IPS-18c (cell line): ENCODE measurements at regions not wholly inside any gene's neighbourhood (a gene's known extent, or its start where the extent isn't known, plus 50 kb on each side); places are given as distances from the start of the nearest gene placed in this dataset.

Source experiments
- H3K4me3 ChIP-seq: 2 replicates; pipeline ENCODE4 v1.7.0; 2013; ENCODE audit warnings: low read depth, mild to moderate bottlenecking, low read length, moderate library complexity; ENCODE audit not compliant: insufficient read depth
- H3K9me3 ChIP-seq: one replicate; pipeline ENCODE4 v1.6.1; 2013; ENCODE audit warnings: mild to moderate bottlenecking, low read length, moderate library complexity; ENCODE audit not compliant: control insufficient read depth, insufficient read depth

DNA sequence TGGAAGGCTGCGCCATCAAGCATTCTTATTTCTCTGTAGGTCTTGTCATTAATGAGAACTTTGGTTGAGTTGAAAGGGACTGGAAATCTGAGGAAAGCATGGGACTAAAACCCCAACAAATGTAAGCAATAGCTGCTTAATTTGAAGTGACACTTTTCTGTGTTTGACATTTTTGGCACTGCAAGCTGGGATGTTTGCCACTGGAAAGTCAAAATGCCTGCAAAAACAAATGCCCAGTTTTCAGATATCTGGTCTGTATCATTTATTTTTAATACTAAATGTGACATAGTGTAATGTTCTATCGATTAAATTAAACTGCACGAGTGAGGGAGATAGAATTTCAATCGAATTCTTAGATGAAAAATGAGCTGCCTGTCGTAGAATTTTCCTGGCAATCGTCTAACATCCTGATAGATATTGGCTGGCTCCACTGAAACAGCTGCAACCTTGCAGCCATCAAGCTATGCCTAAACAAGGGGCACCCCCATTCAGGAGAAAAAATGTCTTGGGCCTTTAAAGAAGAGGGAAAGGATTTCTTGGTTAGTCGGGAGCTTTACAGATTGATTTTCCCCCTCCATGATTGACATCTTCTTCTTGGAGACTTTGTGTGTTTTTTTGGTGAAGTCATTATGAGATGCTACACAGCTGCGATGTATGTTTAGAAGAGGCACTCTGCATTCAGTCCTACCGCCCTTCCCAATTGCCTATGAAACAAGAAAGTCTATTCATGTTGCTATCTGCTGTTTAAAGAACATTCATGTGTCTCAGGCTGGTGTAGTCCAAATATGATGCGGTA is 316.7 kb upstream of the TBL1XR1 start:
- Histone ChIP-seq H3K9me3 (peaks cover 2% of the 10 kb centered on the region), H3K4me3 (no peak overlapping the region)

DNA sequence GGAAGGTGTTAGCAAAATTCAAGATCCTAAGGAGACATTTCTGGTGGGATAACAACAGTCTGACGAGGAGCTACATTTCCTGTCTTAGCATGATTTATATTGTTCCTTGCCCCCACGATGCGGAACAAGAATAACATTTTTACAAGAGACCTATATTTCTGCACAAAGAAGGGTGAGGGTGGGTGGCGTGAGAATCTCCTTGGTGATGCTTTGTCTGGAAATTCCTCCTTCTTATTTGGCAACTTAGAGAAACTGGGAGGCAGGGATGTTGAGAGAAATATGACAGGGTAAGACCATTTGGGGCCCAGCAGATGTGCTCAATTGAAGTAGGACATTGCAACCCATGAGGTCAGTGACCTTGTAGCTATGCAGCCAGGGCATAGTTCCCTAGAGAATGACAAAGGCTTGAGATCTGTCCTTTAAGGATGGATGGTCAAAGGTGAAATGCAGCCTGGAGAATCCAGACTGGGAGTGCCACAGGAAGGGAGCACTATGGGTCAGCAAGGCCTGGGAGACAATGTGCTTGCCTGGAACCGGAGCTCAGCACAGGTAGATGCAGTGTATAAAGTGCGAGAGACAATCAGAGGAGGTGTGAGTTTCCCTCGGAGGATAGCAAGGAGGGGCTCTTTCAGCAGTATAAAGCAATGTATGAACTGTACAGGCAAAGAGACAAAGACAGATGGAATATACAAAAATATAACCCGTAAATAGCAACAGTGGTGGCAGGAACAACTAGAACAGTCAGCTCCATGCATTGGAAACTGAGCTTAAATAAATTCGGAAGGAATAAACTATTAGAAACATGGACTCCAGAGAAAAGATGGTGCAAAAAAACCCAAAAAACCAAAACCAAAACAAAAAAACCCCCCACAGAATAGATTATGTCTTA is 317.6 kb upstream of the TBL1XR1 start:
- Histone ChIP-seq H3K9me3 (peaks cover 2% of the 10 kb centered on the region), H3K4me3 (no peak overlapping the region)

DNA sequence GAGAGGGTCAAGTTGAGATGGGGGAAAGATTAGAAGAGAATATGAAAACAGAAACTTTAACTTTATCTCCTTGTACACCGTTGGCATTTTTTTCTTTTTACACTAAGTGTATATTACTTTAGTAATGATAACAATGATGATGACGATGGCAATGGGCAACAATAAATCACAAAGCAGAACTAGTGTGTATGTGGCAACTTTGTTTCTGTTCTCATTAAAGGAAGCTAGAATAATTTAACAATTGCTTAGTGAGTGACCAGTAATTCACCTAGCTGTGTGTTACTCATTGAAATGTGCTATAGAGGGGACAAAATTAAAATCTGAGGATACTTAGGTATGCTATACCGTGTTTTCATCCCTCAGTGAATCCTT is 318.5 kb upstream of the TBL1XR1 start:
- Histone ChIP-seq H3K4me3 (no peak overlapping the region), H3K9me3 (peaks cover 2% of the 10 kb centered on the region)

DNA sequence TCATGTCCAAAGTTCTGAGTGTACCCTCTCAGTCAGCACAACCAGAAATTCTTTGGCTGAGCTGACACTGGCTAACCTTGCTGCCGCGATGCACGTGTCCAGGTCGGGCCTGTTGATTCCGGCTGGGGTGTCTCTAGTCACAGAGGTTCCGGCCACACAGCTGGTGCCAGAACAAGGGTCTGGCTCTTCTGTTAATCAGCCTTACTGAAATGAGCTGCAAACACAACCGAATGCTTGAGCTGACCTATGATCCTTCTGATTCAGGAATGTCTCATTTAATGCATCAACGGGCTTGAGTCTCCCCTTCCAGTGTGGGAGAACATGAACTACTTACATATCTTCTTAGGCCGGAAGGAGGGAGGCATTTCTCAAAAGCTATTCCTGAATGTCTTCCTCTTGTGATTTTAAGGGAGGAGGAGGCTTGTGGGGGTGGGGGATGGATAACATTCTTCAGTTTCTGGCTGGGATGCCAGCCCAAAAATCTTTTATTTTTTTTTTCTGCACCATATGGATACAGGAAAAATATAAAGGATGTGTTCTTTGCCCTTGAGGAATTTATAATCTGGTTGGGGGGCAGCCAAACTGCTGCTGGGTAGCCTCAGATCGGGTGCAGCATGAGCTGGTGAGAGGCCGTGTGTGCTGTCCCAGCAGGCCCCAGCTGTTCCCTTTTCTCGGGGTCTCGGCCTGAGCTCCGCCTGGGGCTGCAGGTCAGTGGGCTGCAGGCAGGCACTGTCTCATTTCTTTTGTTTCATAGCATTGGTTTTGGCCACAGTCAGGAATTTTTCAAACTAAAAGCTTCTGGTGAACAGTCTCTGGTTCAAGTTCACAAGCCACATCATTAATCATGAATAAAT is 319.1 kb upstream of the TBL1XR1 start:
- no peak overlapping the region for H3K4me3 ChIP-seq
- H3K9me3 ChIP-seq = peaks cover 2% of the 10 kb centered on the region

DNA sequence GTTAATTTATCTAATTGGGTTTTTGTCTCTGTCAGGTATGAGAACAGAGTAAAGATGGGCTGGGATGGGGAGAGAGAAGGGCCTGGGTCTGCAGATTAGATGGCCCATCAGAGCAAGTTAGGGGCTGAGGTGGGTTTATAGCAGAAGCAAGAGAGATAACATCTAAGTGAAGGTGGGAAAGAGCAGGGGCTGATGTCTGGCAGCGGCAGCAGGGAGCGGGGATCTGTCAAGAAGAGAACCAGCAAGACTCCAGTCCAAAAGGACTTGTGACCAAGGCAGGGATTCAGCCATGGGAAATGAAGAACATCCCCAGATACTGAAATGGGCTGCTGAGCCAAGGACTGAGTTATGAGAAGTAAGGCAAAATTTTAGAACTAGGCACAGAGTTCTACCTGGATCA is 320.6 kb upstream of the TBL1XR1 start:
- Histone ChIP-seq H3K9me3 (peaks cover 2% of the 10 kb centered on the region), H3K4me3 (no peak overlapping the region)

DNA sequence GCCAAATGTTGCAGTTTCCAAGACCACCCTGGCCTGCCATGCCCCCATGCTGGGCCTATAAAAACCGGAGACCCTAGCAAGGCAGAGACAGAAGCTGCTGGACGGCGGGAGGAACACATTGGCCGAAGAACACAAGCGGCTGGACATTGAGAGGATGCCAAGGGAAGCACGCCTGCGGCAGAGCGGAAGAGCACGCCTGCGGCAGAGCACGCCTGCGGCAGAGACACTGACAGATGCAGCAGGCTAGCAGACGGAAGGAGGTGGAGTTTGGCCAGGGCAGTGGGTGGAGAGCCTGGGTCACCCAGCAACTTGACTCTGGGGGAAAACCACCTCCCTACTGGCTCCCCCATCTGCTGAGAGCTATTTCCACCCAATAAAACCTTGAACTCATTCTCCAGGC is 322.3 kb upstream of the TBL1XR1 start:
- peaks cover 2% of the 10 kb centered on the region for H3K9me3 ChIP-seq
- H3K4me3 ChIP-seq = no peak overlapping the region

DNA sequence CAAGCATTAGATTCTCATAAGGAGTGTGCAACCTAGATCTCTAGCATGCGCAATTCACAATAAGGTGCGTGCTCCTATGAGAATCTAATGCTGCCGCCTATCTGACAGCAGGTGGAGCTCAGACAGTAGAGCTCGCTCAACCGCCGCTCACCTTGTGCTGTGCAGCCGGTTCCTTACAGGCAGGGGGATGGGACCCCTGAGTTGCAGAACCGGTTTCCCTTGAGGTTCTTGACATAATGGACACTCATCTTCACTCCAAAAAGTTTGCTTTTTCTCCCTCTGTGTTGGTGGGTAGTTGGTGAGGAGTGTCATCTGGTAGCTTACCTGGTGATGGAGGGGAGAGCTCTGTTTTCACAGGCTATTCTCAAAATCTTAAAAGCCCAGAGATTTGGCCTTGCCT is 324.0 kb upstream of the TBL1XR1 start:
- Histone ChIP-seq H3K4me3 (no peak overlapping the region), H3K9me3 (peaks cover 2% of the 10 kb centered on the region)

DNA sequence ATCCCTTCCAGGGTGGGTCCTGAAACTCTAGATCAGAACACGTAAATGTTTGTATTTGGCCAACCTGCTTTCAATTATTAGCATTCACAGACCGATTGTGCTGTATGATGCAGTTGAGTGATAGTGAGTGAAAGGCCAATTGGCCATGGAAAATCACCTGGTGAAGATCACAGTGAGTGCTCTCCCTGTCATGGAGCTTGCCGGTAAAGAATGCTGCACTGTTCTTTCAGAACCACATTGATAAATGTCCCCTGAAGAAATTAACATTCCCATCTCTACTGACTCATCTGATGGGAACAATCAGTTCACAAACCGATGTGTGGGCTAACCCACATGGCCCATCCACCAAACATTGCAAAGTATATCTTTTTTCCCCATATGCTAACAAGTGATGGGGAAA is 324.8 kb upstream of the TBL1XR1 start:
- H3K9me3 ChIP-seq = no peaks in the 10 kb centered on the region

DNA sequence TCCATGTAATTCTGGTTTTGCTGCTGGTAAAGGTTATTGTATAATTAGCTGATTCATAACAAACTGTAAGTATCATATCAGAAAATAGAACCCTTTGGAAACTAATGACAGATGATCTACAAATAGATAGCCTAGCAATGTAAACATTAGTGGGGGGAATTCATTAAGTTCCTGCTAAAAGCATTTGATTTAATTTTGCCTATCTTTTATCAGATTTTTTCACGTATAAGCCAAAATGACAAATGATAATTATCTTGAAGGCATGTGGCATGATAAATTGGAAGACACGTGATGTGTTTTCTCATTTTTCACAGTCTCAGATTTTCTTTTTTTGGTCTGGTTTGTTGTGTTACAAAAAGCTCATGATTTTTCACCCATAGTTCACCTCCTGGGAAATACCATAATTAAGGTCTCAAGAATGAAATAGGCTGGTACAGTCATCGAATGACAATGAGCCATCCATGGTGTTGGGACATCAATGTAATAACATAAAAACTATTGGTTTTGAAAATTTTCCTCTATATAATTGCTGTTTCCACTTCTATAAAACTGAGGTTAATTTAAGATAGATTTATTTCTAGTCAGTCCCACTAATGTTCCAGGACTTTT is 325.9 kb upstream of the TBL1XR1 start:
- no peaks in the 10 kb centered on the region for H3K9me3 ChIP-seq
- no peak overlapping the region for H3K4me3 ChIP-seq

More for the DNA sequence above, 324.8 kb upstream of the TBL1XR1 start:
- no peak overlapping the region for H3K4me3 ChIP-seq

DNA sequence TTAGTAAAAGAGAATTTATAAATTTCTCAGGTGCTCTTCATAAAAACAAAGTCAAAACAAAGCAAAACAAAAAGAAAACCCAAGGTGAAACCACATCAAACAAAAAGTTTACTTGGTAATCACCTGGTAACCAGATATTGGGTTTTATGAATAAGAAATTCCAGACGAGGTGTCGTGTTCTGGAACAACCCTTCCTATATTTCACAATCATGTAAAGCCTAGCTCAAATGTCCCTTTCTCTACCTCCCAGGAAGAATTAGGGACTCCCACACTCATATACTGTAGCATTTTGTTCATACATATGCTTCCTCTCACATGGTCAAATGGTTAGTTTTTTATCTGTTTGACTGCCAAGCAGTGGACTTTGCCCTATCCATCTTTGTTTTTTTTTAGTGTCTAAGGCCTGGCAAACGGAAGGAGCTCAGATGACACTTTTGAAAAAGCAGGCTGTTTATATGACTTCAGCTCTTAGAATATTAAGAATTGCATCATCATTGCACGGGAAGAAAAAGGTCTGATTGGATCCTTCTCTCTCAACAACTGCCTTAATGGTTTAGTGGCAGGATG is 326.7 kb upstream of the TBL1XR1 start:
- H3K4me3 ChIP-seq = no peak overlapping the region
- no peaks in the 10 kb centered on the region for H3K9me3 ChIP-seq

DNA sequence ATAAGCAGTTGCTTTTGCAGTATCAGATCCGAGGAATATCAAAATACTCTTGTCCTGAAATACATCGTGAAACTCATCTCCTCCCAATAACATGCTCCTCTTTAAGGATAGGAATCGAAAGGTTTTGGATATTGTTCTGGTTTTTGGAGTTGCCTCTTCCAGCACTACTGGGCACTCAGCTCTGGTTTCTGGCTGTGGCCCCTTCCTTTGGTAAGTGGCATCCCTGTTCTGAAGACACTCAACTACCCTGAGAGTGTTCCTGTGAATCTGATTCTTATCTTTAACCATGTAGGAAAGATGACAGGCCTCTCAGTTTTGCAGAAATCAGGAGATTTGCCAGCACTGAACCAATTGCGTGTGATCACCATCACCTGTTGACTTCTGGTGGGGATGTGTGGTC is 327.5 kb upstream of the TBL1XR1 start:
- Histone ChIP-seq H3K4me3 (no peak overlapping the region), H3K9me3 (no peaks in the 10 kb centered on the region)

DNA sequence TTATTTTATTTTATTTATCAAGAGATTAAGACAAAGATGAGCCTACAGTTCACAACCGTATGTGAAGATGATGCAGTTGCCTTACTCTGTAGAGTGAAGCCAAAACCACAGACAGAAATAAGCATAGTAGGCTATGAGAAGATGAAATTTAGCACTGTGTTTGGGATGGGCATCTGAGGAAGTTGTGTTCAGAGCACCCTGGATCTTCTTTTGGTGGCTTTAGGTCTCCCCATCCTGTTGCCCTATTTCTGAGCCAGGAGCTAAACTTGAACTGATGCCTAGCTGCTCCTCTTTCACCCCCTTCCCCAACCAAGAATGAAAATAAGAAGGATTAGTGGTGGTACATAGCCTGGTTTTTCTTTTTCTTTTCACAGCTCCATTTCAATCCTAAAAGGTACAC is 328.1 kb upstream of the TBL1XR1 start:
- Histone ChIP-seq H3K9me3 (no peaks in the 10 kb centered on the region), H3K4me3 (no peak overlapping the region)

DNA sequence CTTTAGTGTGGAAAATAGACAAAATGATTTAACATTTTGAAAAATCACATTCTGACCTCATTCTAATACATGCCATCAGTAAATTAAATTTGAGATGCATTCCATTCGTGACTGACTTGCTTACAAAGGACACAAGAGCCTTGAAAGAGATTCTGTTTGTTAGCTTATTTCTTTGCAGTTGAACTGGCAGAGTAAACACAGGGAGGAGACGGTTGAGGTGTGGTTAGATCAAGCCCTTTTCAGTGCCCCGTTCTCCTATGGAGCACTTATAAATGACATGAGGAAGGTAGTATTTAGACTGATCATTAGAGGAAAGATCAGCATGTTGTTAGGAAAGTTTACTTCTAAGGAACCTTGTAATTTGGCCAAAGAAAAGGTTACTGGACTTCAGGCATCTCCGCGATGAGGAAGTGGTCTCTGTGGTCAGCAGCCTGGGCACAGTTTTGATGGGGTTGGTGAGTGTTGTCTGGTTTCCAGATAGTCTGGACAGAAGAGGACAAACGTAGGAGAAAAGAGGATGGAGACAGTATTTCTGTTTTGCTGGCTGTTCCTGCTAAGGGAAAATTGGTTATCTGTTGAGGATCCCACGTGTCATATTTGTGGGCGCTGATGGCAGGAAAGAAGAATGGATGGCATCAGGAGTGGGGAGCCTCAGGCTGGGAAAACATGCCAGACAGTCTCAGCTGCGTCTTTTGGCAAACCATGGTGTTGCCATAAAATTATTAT is 328.9 kb upstream of the TBL1XR1 start:
- Histone ChIP-seq H3K9me3 (no peaks in the 10 kb centered on the region), H3K4me3 (no peak overlapping the region)

DNA sequence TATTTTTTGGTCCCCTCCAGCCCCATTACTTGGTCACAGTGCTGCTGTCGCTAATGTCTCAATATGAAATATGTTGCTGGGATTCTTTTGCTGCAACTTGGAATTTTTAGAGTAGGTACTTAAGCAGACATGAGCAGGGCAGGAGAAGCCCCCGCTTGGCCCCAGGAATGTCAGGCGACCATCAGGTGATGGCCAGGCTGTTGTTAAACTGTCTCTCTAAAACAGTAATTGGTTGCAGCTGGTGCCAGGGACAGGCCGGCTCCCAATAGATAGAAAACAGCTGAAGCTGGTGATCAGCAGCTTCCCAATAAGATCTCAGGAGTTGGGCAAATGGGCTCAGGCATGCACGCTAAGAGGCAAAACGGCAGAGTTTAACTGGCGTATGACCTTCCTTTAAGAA is 329.9 kb upstream of the TBL1XR1 start:
- no peak overlapping the region for H3K4me3 ChIP-seq

DNA sequence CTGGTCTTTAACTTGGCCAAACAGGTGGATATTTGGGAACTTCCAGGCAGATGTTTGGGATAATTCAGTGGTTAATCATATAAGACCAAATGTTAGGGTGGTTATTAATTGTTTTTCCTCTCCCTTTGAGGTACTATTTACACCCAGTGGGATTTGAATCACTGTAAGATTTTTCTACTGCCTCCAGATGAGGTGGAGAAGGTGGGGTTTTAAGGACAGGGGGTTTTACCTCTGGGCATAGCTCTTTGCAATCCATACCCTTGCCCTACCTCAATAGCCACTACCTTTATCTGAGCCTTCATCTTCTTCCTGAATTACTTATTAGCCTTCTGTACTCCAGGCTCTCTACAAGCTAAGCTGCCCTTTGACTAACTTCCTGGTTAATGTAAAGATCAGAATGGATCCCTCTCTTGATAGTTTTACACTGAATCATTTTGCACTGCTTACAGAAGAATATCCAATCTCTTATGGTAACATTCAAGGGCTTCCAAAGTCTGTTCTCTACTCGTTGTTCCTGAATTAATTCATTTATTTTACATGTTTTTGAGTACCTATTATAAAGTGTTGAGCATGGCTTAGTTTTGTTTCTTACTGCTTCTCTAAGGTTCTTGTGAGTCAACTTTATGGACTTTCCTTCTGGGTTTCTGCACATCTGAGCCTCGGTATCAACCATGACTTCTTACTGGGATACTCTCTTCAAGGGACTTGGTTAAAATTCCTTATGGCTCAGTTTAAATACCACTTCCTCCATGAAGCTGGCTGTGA is 331.2 kb upstream of the TBL1XR1 start:
- H3K4me3 ChIP-seq = no peak overlapping the region

More for the DNA sequence above, 329.9 kb upstream of the TBL1XR1 start:
- H3K9me3 ChIP-seq = no peaks in the 10 kb centered on the region

More for the DNA sequence above, 331.2 kb upstream of the TBL1XR1 start:
- no peaks in the 10 kb centered on the region for H3K9me3 ChIP-seq
